ENCODE measurements at regions not wholly inside any gene's neighbourhood (a gene's known extent, or its start where the extent isn't known, plus 50 kb on each side); places are given as distances from the start of the nearest gene placed in this dataset.
A peak's percentile ranks its signal among the peaks of the same experiment; 100 is the strongest.

DNA sequence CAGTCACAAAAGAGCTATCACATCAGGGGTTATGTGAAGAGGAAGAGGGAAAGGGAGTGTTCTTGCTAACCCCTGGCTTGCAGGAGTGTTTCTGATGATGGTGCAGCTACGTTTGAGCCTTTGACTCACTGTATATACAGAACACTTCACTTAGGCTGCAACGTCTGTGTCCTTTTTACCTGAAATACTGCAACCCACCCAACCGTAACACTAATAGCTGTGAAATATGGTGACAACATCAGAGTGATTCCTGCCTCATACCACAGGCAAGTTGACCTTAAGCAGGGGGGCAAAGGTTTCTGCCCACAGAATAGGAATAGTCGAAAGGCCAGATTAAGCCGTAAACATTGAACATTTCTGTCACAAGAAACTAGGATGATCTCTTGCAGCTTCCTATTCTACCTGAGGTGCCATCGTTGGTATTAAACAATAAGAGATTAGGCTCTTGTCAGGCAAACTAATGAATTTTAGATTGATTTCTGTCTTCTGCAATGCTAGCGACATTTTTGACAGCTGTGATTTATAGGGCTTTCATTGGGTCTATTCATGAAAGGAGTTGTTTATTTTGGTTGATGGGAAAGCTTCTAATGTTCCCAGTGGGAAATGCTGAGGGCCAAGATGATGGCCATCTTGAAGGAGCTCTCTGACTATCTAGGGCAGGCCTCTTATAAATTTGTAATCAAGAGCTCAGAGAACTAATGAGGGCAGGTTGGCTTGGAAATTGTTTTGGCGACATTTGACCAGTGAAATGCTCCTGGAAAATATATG lies 316.8 kb downstream of the PIK3C3 start:
- DNase-seq: no peak

DNA sequence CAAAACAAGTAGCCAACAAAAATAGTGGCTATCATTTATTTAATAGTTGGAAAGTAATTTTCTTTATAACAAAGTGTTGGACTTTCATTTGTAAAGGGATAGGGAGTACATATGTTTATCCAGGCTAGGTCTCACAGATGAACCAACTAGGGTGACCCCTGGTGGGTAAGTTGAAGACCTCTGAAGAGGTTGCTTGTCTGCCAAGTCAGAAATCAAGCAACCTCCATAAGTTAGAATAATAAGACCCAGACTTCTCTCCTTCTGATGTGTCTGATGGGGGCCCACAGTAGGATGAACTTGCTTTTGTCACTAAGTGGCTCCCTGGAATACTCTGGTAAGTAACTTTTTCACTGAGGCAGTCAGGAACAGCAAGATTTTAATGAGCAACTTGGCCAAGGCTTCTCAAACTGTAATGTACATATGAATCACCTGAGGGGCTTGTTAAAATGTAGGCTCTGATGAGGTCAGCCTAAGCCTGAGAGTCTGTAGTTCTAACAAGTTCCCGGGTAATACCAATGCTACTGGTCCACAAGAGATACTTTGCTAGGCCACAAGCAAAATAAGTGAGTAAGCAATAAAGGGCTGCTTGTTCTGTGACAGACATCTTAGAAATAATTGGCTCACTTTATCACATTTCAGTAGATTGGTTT lies 319.6 kb downstream of the PIK3C3 start:
- no peak for DNase-seq

DNA sequence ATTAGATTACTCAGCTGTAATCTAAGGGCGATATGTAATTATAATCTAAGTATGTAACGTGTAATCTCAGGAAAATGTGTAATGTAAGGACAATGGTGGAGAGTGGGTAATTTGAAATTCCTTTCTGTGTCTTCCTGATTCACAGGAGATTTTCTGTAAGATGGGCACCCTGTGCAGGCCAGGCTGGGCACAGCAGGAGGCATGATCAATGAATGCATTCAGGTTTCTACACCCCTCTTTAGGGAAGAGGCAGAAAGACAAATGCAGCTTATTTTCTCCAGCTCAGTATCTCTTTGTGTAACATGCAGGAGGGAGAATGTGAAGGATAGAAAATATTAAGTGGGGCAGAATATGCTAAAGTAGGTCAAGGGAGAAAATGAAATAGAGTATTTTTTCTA lies 320.1 kb downstream of the PIK3C3 start:
- DNase-seq: no peak

DNA sequence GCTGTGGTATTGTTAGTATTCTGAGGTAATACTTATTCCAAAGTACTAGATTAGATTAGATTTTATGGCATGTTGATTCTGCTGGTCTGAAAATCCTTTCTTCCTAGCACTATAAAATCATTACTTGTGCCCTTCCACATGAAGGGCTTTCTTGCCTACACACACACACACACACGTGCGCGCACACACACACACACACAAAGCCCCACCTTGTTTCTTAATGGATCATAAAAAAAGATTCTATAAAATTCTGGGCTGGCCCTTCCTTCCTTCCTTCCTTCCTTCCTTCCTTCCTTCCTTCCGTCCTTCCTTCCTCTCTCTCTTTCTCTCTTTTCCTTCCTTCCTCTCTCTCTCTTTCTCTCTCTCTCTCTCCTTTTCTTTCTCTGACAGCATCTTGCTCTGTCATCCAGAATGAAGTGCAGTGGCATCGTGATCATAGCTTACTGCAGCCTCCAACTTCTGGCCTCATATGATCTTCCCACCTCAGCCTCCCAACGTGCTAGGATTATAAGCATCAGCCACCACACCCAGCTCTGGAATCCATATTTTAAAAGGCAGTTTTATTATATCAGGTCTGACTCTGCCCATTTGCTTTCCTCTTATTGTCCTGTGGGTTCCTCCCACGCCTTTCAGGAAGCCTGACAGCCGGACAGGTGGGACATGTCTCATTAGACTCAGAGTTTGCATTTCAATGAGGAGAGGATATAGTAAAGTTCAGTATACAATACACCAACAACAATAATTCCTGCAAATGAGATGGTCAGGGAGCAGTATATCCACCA lies 321.1 kb downstream of the PIK3C3 start:
- DNase-seq: no peak

DNA sequence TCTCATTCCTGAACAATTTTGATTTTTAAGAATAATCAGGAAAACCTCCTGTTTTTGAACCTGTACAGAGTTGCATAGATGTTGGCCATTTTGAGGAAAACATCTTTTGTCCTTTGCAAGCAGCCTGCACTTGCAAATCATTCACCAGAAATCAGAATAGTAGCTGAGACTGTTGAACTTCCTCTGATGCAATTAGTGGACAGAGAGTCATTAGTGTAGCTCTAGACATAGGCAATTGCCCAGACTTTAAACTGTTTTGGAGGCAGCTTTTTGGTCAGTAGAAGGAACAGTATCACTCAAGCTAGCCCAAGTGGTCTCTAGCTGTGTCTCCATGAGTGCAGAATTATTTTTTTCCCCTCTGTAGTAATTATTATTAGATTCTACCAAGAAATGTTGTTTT lies 326.1 kb downstream of the PIK3C3 start:
- no peak for DNase-seq

DNA sequence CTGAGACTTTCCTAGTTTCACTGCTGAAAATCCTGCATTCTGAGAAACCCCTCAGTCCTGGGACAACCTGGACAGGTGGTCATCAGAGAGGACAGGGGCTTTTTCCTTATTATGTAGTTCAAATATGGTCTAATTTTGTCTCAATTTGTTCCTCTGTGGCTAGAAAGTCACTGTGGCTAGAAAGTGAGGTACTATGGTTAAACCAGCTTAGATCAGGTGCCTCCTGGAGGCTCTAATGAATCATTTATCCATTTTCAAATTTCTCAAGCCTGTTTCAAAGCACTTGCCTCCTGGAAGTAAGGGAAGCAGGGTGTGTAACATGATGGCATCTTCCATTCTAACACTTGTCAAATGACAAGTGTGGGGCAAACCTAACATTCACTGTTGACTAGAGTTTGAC lies 326.8 kb downstream of the PIK3C3 start:
- DNase-seq: no peak

DNA sequence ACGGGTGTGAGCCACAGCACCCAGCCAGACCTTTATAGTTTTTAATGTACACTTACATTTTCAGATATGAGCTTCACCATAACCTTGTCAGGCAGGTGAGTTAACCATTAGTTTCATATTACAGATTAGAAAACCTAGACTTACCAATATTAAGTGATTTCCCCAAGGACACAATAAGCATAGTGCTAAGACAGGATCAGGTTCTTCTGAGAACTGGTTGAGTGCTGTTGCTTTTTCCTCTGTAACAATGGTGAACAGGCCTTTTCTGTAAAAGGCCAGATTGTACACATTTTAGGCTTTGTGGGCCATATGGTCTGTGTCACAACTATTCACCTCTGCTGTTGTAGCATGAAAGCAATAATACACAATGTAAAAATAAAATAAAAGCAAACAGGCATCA lies 332.0 kb downstream of the PIK3C3 start:
- DNase-seq: no peak

DNA sequence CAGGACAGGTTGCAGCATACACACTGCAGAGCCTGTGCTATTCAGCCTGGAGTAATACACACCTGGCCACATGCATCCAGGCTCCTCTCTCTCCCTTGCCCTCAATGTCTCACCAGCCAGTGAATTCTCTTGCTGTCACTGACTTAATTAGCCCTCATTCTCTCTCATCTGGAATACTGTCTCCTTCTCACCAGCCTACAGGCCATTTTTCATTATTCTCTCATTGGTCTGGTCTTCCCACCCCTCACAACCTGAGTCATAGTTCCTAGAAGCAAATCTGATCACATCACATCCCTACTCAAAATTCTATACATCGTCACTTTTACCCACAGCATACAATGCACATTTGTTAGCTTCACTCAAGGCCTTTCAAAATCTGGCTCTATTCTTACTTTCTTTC lies 333.1 kb downstream of the PIK3C3 start:
- no peak for DNase-seq

DNA sequence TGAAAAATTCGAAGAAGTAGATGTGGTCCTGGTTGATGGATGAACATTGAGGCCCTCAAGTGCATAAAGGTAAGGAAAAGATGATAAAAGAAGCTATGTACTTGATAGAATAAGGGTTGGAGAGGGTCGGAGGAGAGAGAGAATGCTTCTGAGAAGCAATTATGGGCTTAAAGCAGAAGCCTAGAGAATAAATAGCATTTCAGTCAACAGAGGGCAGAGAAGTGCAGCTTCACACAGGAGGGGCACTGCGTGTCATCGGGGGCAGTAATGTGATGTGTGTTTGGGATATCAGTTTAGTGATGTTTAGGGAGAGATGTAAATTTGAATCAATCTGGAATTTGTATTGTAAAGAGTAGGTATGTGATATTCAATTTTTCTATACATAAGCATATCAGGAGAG lies 334.5 kb downstream of the PIK3C3 start:
- DNase-seq: no peak

DNA sequence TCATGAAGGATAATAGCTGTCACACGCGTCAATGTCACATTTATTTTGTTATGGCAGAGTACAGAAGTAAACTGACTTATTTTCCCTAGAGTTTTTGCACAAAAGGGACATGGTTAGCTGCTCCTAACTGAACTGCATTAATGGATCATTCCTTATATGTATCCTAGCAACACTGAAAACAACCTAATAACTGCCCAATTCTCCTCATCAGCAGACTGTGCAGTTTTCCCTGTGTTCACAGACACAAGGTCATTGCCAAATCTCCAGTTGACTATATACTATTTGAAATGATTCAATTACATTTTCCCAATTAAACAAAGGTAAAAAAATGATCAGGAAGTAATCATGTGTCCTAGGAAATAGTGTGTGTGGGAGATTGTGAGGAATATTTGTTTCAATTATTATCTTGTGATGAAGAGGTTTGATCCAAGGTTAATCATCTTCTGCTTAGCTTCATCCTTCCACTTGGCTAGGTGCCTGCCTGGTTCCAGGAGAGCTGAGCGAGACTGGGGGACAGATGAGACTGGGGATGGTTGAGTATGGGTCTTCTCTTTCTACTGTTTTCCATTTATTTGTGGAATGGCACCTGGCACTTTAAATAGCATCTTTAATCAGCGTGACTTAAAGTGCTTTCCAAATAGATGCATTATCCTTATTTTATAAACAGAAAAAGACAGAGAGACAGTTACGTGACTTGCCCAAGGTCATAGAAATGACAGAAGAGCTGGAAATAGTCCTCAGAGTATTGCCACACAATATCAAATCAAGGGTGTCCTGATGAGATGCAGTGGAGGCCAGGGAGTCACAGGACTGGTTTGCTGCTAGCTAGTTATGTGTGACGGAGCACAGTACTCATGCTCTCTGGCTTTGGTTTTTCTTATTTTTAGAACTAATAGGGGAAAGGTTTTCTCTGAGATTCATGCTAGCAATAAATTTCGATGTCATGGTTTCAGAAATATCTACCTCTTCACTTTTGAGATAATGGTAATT lies 335.6 kb downstream of the PIK3C3 start:
- DNase-seq: no peak

DNA sequence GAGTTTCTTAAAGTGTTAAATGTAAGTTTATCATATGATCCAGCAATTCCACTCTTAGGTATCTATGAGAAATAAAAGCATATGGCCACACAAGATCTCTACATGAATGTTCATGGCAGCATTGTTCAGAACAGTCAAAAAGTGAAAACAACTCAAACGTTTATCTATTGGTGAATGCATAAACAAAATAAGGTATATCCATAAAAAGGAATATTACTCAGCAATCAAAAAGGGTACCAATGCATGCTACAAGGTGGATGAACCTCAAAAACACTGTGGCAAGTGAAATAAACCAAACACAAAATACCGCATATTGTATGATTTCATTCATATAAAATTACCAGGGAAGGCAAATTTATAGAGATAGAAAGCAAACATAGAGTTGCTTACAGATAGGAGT lies 337.6 kb downstream of the PIK3C3 start:
- no peak for DNase-seq

DNA sequence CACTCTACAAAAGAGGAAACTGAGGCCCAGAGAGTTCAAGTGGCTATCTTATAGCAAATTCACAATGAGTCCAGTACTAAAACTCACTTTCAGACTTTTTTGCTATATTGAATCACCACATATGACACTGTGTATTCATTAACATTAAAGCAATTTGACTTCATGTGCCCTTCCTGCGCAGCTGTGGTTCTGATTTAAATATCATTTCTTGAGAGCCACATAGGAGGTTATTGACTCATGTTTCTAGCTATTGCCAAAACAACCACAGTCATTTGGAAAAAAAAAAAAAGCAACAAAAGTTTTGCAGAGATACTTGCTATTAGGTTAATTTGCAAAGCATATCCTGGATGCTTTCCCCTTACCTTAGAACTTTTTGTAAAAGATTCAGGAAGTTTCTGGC lies 341.2 kb downstream of the PIK3C3 start:
- no peak for DNase-seq

DNA sequence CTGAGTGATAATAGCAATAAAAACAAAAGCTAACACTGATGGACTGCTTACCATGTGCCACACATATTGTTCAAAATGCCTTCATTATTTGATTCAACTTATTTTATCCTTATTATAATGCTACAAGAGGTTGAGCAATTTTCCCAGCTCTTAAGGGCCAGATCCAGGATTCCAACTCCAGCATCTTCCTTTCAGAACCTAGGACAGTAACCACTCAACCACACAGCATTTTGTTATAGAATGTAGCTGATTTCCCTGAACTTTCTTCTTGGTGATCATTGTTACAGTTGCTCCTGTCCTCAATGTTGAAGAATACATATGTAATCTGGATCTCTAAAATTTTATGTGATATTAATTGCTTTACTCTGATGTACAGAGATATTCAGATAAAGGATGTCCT lies 341.7 kb downstream of the PIK3C3 start:
- no peak for DNase-seq

DNA sequence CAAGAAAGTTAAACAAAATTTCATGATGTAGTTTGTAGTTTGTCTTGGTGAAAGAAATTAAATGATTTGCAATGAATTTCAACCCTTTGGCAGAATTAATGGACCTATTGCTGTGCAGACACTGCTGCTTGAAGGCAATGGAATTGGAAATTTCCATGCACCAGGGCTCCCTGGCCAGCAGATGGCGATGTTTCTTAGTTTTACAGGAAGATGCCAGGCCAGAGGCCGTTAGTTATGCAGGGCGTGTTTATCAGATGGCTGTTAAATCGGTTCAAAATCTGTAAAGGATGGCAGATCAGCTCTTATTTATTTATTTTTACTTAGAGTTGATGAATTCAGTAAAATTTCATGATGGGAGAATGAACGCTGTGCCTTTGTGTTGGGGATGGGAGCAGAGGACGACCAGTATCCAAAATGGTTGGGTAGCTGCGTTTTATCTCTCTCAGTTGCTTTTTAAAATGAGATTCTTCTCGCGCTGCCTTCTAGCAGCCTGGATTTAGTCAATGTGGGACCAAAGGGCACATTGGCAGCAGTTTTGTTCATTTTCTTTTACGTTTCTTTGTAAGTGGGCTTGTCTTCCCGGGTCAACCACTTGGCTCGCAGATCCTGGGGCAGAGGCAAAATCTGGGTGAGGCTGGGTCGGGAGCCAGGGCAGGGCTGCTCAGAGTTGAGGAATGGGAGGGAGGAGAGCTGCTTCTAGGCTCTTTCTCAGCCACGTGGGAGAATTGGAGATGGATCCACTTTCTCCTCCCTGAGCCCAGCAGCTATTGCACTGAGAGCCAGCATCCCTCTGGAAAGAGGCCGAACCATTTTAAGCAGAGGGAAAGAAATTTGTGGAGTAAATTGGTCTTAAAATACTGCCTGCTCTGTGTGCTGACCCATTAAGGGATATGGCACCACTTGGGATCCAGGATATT lies 344.0 kb downstream of the PIK3C3 start:
- DNase-seq: peak; percentile 56 to 60

DNA sequence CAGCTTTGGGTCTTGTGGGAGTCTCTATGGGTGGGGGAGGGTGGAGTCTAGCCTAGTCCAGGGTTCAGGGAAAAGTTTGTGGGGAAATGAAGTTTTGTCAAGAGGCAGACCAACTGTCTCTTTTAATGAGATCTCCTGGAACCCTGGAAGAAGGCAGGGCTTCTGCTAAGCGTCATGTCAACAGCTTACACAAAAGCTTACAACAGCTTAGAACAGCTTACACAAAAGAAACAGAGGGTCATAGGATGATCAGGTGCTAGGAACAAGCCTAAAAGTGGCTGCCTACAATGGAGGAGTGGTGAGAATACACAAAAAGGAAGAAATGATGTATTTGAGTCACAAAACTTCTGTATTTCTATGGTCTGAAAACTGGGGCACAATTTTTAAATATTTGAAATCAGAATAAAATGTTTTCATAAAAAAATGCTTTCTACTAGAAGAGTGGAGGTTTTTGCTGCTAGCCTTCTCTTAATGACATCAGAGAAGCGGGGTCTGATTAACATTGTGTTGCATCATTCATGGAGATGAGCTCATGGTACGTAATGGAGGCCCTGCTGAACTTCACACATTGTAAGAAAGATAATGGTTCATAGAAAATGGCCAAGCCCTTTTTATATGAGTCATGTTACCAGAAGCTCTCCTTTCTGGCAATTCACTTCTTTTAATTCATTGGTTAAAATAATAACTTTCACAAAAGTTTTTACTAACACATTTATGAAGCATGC lies 351.0 kb downstream of the PIK3C3 start:
- DNase-seq: no peak

DNA sequence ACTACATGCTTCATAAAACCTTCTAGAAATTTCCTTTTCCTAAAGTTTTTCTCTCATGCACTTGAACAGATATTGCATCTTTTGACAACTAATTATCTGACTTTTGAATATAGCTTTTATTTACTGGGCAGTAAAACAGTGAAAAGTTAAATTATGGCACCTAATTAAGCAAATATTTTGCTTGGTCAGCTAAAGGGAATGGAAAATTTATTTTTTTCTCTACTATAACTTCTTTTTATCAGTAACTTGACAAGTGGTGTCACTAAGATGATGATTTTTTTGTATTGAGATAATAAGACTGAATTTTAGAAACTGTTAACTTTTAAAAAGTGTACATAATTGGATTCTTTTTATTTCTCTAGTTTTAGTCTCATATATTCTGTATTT lies 351.6 kb downstream of the PIK3C3 start:
- DNase-seq: no peak

DNA sequence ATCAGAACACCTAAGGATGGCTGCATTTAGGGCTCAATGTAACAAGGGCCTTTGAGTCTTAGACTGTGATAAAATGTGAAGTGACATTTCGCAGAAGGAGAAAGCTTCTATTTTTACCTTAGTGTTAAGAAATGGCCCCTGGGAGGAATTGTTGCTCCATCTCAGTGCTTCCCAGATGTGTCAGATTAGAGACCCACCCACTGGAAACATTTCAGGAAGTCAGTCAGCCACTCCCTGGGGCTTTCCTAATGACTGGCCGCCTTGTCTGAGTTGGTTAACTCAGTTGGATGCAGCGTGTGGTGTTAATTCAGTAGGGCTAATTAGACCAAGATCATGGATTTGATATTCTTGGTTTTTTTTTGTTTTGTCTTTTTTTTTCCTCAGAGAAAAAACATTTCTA lies 355.9 kb downstream of the PIK3C3 start:
- DNase-seq: no peak

DNA sequence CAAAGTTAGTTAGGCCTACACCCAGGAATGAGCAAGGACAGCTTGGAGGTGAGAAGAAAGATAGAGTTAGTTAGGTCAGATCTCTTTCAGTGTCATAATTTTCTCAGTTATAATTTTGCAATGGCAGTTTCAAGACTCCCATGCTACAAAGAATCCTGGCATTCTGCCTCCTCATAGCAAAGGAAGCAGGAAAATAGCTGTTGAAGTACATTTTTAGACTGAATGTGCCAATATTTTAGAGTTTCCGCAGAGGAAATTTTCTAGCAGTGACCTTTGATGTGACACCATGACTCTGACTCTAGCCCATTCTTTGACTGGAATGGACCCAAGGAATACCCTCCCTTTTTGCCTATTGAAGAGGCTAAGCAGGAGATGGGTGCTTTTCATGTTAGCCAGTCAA lies 371.7 kb downstream of the PIK3C3 start:
- no peak for DNase-seq

DNA sequence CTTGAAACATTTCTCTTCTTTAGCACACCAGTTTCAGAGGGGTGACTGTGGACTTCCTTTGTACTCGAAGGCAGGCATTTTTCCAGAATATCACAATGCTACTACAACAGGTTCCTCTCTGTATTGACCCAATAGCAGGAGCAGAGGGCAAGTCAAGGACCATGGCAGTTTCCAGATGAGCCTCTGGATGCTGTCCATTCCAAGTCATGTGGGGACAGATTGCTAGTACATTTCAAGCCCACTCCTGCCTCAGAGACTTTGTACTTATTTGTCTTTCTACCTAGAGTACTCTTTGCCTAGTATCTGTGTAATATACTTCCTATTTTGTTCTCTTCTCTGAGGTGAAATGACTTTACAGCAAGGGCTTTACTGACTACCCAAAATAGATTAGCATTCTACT lies 373.9 kb downstream of the PIK3C3 start:
- no peak for DNase-seq

DNA sequence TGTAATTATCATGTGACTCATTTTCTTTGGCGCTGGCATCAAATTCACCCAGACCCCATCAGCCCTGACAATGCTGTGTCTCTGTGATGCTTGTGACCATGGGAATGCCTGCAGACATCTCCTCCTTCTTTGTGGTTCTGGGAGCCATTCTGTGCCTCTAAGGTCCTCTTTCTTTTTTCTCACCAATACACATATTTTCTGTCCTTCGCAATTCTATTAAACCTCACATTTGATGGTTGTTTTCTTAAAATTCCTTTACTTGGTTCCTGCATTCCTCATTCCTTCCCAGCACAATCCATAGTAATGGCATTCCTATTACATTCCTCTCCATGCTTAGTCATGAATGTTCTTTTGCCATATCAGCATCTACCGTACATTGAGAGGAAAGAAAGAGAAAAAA lies 375.3 kb downstream of the PIK3C3 start:
- DNase-seq: no peak

DNA sequence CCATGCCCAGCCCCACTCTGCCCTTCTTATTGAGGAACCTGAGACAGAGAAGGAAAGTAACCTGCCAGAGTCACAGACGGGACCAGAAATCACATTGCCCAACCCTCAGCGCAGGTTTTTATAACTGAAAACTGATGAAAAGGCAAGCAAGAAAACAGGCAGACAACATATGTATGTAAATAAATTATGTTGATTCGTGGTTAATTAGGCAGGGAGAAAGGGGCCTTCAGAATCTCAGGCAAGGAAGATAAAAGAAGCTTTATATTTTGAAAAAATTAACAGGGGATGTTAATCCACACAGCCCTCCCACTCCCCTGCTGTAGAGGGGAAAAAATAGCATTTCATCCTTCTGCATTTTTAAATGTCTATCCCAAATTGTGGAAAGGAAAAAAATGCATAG lies 378.5 kb downstream of the PIK3C3 start:
- no peak for DNase-seq

Data from stimulated activated CD4-positive, alpha-beta T cell treated with anti-CD3 and anti-CD28 coated beads, Interleukin-2, amount 100 ng/mL, for 48 hours (primary cell).